PC-9 (cell line): ENCODE measurements at regions not wholly inside any gene's neighbourhood (a gene's known extent, or its start where the extent isn't known, plus 50 kb on each side); places are given as distances from the start of the nearest gene placed in this dataset.

ENCODE experiments used
- BruUV-seq: library from RNA; stranded (reverse); fragments of 400-500 nt; replicated peaks from 2 replicates; lab custom pipeline; 2021; lab: Mats Ljungman, UMichigan
- CTCF ChIA-PET: fragments of 300-600 bp; sonication (Branson Sonifier 250); formaldehyde crosslinking; loops from one replicate; lab custom pipeline; 2022; ENCODE audit warnings: antibody characterized with exemption; lab: Charles Lee
- POLR2A ChIA-PET: fragments of 300-600 bp; sonication (Branson Sonifier 250); formaldehyde crosslinking; loops from one replicate; lab custom pipeline; 2022; ENCODE audit warnings: antibody characterized with exemption; ENCODE audit not compliant: unreplicated experiment; lab: Charles Lee
- DNase-seq, 2 experiments: peaks; one replicate each; pipeline versions ENCODE4 v3.0.0 to v3.0.0-alpha.2; 2015 to 2022; ENCODE audit warnings: mixed read lengths in 1 of 2
- H2AFZ ChIP-seq: fragments of 200-600 bp; sonication (generic); 2 replicates; pipeline ENCODE4 v1.8.1; 2017; ENCODE audit warnings: antibody characterized with exemption
- H3F3A ChIP-seq: fragments of 200-600 bp; sonication (generic); 2 replicates; pipeline ENCODE4 v1.8.1; 2017; ENCODE audit warnings: antibody characterized with exemption, mild to moderate bottlenecking, low read depth; ENCODE audit not compliant: insufficient read depth
- H3K27ac ChIP-seq: fragments of 200-600 bp; sonication (generic); 2 replicates; pipeline ENCODE4 v1.6.1; 2016; ENCODE audit warnings: mixed run types
- H3K27me3 ChIP-seq: fragments of 200-600 bp; sonication (generic); 2 replicates; pipeline ENCODE4 v1.6.1; 2016; ENCODE audit warnings: low read depth, mixed run types; ENCODE audit not compliant: insufficient read depth
- H3K36me3 ChIP-seq: fragments of 200-600 bp; sonication (generic); 2 replicates; pipeline ENCODE4 v1.6.1; 2016; ENCODE audit warnings: low read depth, mixed run types
- H3K4me1 ChIP-seq: fragments of 200-600 bp; sonication (generic); replicated peaks from 2 replicates; pipeline ENCODE4 v1.6.1; 2016; ENCODE audit warnings: mixed run types; ENCODE audit not compliant: insufficient read depth
- H3K4me2 ChIP-seq: fragments of 200-600 bp; sonication (generic); 2 replicates; pipeline ENCODE4 v1.6.1; 2017; ENCODE audit warnings: mixed run types
- H3K4me3 ChIP-seq: fragments of 200-600 bp; sonication (generic); 2 replicates; pipeline ENCODE4 v1.6.1; 2016; ENCODE audit warnings: mixed run types
- H3K79me2 ChIP-seq: fragments of 200-600 bp; sonication (generic); 2 replicates; pipeline ENCODE4 v1.6.1; 2017; ENCODE audit warnings: low read depth, mixed run types
- H3K9me2 ChIP-seq: fragments of 200-600 bp; sonication (generic); 2 replicates; pipeline ENCODE4 v1.8.1; 2017; ENCODE audit warnings: mild to moderate bottlenecking; ENCODE audit not compliant: insufficient read depth
- H3K9me3 ChIP-seq: fragments of 200-600 bp; sonication (generic); 2 replicates; pipeline ENCODE4 v1.8.1; 2016; ENCODE audit warnings: low read depth; ENCODE audit not compliant: insufficient read depth
- H4K20me1 ChIP-seq: fragments of 200-600 bp; sonication (generic); 2 replicates; pipeline ENCODE4 v1.8.1; 2017; ENCODE audit not compliant: insufficient read depth
- CTCF ChIP-seq: fragments of 200-600 bp; sonication (generic); conservative IDR thresholded peaks from 2 replicates; pipeline ENCODE4 v1.6.1; 2017; ENCODE audit warnings: mixed run types, antibody characterized with exemption, mild to moderate bottlenecking, moderate library complexity
- EZH2 ChIP-seq: fragments of 200-600 bp; sonication (generic); IDR thresholded peaks from 2 replicates; pipeline ENCODE4 v1.8.0; 2017; ENCODE audit warnings: antibody characterized with exemption, low read depth
- intact Hi-C: fragments of 100-400 bp; cut with micrococcal nuclease; formaldehyde crosslinking; loops from one replicate; pipeline ENCODE4 v1.10.0; 2022; ENCODE audit not compliant: unreplicated experiment

- H3K9me2 ChIP-seq = no peaks in the 10 kb centered on the region
- H3K4me1 ChIP-seq = no peaks in the 10 kb centered on the region
- ChIA-PET CTCF (no interaction called here), POLR2A (no interaction called here)
- no peaks in the 10 kb centered on the region for H3K9me3 ChIP-seq
- no TSS peak for BruUV-seq
- intact Hi-C loops = no loop called here
- H3K4me3 ChIP-seq = no peak overlapping the region
- H3K79me2 ChIP-seq = no peaks in the 10 kb centered on the region
- H3K36me3 ChIP-seq = no peaks in the 10 kb centered on the region
- TF ChIP-seq EZH2 (no peak), CTCF (no peak)
- no peaks in the 10 kb centered on the region for H3F3A ChIP-seq
- H3K4me2 ChIP-seq = no peak overlapping the region
- DNase-seq = no peak
- no peaks in the 10 kb centered on the region for H4K20me1 ChIP-seq
- H3K27ac ChIP-seq = no peak overlapping the region
- H2AFZ ChIP-seq = no peak overlapping the region
- no peaks in the 10 kb centered on the region for H3K27me3 ChIP-seq
Measured at GRCh38 chr2:206850369-206850768, 85.0 kb downstream of the FASTKD2 start.

- ChIA-PET POLR2A (no interaction called here), CTCF (no interaction called here)
- no peak for DNase-seq
- intact Hi-C loops = no loop called here
- H3K4me1 ChIP-seq = no peaks in the 10 kb centered on the region
- H3K4me3 ChIP-seq = no peak overlapping the region
- no peak overlapping the region for H3K4me2 ChIP-seq
- no peaks in the 10 kb centered on the region for H4K20me1 ChIP-seq
- no peaks in the 10 kb centered on the region for H3K27me3 ChIP-seq
- no peaks in the 10 kb centered on the region for H3F3A ChIP-seq
- no TSS peak for BruUV-seq
- no peaks in the 10 kb centered on the region for H3K9me3 ChIP-seq
- no peak for TF ChIP-seq EZH2
- TF ChIP-seq CTCF = no peak
- H3K36me3 ChIP-seq = no peaks in the 10 kb centered on the region
- no peak overlapping the region for H2AFZ ChIP-seq
- H3K27ac ChIP-seq = no peak overlapping the region
- no peaks in the 10 kb centered on the region for H3K9me2 ChIP-seq
- H3K79me2 ChIP-seq = no peaks in the 10 kb centered on the region
Measured at GRCh38 chr2:206851521-206851920, 86.1 kb downstream of the FASTKD2 start.

GRCh38 chr2:206853915-206854314 lies 85.4 kb upstream of the CPO start:
- no peak overlapping the region for H3K4me3 ChIP-seq
- no peak for DNase-seq
- intact Hi-C loops = no loop called here
- no peaks in the 10 kb centered on the region for H4K20me1 ChIP-seq
- H3K9me3 ChIP-seq = no peaks in the 10 kb centered on the region
- ChIA-PET CTCF (no interaction called here), POLR2A (no interaction called here)
- no peaks in the 10 kb centered on the region for H3K4me1 ChIP-seq
- H3F3A ChIP-seq = no peaks in the 10 kb centered on the region
- no peaks in the 10 kb centered on the region for H3K27me3 ChIP-seq
- H3K27ac ChIP-seq = no peak overlapping the region
- H3K79me2 ChIP-seq = no peaks in the 10 kb centered on the region
- no peak overlapping the region for H2AFZ ChIP-seq
- no TSS peak for BruUV-seq
- H3K4me2 ChIP-seq = no peak overlapping the region
- no peaks in the 10 kb centered on the region for H3K36me3 ChIP-seq
- no peaks in the 10 kb centered on the region for H3K9me2 ChIP-seq
- TF ChIP-seq CTCF (no peak), EZH2 (no peak)
